ENCODE measurements at regions not wholly inside any gene's neighbourhood (a gene's known extent, or its start where the extent isn't known, plus 50 kb on each side); places are given as distances from the start of the nearest gene placed in this dataset.
A peak's percentile ranks its signal among the peaks of the same experiment; 100 is the strongest.
"Not testable (repeated sequence)": the region's sequence is repeated elsewhere in the genome, so short reads cannot be mapped to it uniquely, and the experiment has no call there.

DNA sequence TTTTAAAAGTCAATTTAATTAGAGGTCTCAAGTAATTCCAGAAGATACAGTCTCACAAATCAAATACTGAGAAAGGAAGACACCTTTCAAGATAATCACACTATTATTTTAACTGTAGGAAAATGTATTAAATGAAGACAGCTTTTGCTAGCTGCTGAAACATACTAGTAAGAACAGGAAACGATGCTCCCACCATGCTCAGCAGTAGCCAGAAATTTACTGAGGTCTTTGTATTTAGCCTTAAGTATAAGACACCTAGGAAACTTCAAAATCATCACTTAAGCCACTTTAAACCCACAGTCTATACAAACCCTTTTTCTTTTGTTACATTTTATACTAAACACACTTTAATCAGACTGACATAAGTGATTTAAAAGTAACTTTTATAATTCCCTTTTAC, 72.7 kb upstream of the NPIPB12 start:
- DNase-seq: not testable (repeated sequence)

DNA sequence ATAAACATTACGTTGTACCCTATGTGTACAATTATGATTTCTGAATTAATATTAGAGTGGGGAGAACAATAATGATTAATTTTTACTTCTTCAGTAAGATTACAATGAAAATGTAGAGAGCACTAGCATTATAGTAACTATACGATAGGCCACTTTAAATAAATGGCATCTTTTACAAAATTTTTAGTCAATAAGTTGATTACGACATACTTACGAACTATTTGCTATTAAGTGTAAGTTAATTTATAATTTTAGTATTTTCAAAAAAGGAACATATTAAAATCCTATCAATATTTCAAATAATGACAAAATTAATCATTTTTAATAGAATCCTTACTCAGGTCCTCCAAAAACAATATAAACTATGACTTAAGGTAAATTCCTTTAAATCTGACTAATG, 75.6 kb upstream of the NPIPB12 start:
- not testable (repeated sequence) for DNase-seq

DNA sequence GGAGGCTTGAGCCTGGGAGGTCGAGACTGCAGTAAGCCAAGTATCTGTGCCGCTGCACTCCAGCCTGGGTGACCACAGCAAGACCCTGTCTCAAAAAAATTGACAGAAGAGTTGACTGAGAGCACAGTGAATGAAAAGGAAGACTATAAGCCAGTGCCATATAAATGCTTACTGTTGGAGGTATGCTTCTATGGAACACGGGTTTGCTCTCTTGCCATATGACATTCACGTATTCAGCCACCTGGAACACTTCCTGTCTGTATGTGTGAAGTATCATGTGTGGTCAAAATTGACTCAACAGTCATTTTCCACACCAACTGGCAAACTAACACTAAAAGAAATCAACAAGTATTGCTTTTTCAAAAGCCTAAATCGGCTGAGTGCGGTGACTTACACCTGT, 71.1 kb upstream of the SPN start:
- not testable (repeated sequence) for DNase-seq

DNA sequence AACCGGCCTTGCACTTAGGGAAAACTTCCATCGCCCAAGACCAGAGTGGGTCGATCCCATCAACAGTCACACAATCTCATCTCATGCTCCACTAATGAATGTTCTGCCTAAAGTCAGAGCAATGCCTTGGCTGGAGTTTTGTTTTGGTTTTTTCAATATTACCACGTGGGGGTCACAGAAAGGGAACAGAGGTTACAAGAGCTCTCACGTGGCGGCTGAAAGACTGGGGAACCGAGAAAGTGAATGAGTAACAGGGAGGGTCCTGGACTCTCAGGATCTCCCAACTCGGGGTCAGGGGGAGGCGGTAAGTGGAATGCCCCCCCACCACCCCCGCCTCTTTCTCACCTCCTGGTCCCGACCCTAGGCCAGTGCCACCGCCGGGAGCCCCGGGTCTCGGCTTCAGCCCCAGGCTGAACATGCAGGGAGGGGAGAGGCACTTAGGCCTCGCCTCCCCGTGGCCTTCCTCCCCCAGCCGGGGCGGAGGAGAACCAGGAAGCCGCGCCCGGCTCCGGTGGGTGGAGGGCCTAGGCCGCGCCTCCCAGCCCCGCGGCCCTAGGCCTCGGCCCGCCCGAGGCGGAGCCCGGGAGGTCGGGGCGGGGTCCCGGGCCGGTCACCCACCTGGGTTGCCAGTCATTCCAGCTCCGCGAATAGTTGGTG, 68.7 kb upstream of the SPN start:
- not testable (repeated sequence) for DNase-seq

DNA sequence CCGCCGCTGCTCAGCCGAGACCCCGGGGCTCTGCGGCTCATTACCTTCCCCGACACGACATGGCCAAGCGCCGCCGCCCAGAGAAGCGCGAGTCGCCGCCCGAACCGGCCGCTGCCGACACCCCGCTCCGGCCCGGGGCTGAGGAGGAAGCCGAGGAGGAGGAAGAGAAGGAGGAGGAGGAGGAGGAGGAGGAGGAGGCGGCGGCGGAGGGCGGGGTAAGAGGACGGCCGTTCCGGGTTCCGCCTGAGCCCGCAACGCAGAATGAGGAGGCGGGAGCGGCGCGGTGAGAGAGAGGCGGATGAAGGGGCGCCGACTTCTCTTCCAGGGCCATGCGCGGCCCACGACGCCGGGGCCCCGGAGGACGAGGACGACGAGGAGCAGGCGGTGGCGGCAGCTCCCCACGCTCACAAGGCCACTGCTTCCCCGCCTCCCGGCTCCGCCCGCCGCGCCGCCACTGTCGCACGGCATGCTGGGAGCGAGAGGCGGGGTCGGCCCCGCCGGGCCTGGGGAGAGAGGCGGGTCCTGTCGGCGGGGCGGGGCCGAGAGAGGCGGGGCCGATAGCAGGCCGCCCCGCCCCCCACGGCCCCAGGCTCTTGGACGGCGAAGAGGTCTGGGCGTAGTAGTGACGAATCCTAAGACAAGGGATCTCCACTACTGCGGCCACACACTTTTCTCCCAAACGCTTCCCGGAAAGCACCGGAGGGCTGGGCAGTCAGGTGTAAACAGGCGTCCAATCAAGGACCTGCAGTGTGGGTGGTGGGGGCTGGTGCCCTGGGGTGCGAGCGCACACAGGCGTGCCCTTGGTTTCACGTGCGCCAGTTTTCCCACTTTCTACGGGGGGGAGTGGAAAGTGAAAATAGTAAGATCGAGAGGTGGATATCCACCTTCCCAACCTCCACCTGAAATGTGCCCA, 67.9 kb upstream of the SPN start:
- peak; percentile 80 for DNase-seq

DNA sequence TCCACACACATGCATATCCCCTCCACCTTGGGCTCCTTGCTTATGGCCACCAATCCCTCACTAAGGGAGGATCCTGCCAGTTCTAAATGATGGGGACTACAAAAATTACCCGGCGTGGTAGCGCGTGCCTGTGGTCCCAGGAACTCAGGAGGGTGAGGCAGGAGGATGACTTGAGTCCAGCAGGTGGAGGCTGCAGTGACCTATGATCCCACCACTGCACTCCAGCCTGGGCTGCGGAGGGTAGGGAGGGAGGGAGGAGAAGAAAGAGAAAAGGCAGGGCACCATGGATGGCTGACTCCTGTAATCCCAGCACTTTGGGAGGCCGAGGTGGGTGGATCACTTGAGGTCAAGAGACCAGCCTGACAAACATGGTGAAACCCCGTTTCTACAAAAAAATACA, 66.0 kb upstream of the SPN start:
- not testable (repeated sequence) for DNase-seq

DNA sequence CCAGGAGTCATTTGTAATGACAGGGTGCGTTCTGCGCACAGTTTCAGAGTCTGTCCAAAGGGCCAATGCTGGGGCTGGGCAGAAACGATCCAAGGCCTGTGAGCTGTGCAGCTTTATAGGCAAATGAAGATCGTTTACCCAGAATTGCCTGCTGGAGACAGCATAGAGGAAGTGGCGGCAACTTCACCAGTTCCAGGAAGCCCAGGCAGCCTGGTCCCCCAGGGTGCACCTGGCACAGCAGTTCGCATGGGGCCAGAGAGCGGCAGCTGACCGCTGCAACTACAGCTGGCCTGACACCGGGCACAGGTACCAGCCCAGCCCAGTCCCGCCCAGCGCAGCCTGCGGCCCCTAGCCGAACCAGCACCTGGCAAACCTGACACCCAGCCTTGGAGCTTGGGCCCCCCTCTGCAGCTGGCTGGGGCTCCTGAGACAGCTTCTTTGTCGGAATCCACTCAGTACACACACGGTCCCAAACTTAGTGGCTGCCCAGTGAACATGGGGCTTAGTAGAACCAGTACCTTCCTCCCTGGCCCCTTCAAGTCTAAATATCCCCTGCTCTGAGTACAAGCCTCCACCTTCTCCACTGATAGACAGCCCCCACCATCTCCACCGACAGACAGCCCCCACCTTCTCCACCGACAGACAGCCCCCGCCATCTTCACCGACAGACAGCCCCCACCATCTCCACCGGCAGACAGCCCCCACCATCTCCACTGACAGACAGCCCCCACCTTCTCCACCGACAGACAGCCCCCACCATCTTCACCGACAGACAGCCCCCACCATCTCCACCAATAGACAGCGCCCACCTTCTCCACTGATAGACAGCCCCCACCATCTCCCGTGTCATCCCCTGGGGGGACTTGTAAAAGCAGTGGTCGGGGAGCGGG, 62.7 kb upstream of the SPN start:
- not testable (repeated sequence) for DNase-seq

DNA sequence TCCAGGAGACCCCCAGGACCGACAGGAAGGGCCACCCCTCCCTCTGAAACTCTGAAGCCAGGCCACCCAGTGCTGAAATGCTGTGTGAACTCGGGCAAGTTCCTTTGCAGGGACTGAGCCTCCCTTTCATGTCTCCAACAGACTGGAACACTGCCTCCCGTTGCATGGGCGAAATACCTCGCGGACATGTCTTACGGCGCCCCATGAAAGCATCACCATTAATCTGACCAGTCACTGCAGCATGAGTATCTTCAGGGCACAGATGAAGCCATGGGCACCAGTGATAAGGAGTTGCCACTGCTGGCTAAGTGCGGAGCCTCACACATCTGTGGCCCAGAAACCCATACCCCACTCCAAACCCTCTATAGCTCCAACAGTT, 60.8 kb upstream of the SPN start:
- DNase-seq: not testable (repeated sequence)

DNA sequence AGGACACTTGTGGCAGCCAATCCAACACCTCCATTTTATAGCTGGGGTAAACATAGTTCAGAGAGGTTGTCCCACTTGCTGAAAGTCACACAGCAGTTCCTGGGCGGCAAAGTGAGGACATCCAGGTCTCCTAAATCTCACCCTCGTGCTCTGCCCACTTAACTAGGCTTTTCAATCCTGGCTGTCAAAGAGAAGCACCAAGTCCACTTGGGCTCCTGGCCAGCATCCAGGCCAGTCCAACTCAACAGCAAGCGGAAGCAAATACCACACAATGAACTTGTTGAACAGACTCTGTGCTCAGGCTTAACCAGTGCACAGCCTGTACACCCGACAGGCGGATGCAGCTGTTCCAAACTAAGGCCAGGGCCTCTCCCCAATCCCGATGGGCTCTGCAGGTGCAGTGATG, 60.4 kb upstream of the SPN start:
- not testable (repeated sequence) for DNase-seq

DNA sequence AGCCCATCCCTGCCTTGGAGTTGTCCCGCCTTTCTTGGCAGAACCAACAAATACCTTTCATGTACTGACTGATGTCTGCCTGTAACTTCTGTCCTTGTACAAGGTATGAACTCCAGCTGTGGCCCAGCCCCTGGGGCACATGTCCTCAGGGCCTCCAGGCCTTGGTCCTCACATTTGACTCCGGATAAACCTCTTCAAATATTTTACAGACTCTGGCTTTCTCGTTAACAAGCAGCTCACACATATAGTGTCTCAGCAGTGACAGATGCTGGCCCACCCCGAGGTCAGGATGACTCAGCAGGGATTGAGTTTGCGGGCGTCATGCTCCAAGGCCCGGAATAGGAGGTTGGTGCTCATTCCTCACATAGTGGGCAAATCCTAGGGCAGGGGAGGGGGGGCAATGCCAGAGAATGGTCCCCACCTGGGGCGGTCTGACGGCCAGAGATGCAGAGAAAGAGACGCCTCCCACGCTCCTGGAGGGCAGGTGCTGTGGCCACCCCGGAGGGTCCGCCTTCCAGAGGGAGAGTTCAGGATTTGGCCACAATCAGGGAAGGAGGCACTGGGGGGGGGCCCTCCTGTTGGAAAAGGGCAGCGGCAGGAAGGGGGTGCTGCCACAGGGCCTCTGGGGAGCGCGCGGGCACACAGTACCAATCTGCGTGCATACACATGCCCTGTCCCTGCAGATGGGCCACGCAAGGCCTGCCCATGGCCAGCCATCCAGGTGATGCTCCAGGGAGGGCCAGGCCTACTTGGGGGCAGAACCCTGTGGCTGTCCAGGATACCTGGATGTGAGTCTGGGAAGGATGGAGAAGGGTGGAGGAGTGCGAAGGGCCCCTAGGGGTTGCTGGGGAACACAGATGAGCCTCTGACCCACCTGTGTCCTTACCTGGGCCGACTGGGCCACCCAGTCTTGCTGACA, 58.2 kb upstream of the SPN start:
- not testable (repeated sequence) for DNase-seq

DNA sequence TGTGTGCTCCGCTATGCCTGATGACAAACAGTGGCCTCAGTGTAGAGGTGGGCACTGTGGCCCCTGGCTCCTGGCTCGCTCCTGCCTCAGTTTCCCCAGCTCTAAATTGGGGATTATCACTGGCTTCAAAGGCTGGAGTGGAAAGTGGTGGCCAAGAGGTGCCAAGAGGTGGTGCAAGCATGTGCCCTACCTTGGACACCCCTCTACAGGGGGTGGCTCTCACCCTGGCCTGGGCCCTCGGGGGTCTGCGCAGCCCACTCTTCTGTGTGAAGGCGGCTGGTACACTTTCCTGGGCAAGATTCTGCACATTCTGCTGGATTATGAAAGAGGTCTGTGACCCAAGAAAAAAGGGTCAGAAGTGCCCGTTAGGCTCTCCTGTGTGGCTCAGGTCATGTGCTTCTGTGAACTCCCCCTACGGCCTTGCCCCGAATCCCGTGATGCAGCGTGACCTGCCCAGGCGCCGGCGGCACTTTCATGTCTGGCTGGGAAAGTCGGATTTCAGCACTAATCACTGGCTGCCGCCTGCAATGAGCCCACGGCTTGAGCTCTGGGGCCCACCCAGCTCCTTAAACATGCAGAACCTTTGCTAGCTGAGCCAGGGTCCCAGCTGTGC, 57.3 kb upstream of the SPN start:
- not testable (repeated sequence) for DNase-seq

DNA sequence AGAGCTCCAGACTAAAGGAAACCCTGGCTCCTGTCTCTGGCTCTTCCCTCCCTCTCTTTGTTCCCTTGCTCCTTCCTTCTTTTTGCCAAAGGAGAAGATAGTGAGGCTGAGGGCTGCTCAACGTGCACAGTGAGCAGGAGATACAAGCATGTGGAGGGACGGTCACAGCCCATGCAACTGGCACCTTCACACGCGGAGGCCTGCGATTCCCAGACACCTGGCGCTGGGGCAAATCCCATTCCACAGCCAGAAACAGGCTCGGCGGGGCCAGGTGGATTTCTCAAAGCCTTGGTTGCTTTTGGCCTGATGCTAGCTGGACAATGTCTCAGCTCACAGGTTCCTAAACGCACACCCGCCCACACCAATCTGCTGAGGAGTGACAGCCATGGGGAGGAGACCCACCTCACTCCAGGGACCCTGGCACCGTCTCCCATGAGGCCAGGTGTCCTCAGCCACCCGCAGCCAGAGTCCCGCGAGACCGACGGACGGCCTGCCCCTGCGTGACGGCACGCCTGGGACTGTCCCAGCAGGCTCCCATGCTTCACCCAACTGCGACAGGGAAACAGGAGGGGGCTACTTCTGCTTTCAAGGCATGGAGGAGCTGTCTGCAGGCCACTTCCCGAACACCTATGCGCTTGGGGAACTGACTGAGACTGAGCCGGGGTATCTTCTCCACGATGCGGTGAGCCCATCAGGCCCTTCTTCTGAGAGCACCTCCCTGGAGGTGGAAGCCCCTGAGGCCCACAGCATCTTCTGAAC, 56.2 kb upstream of the SPN start:
- DNase-seq: not testable (repeated sequence)

DNA sequence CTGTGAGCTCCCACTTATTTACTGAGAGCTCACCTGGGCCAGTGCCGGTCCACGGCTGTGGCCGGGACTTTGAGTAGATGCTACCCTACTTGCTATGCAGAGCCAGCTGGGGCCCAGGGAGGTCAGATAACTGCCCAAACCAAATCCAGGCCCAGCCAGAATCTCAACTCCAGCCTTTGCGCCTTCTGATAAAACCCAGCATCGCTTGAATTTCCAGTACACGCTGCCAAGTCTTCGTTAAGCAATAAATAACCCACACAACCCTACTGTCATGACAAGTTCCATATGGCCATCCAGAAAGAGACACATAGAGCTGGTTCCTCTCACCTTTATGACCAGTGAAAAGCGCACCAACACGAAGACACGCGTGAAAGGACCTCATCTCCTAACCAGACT, 55.6 kb upstream of the SPN start:
- not testable (repeated sequence) for DNase-seq

DNA sequence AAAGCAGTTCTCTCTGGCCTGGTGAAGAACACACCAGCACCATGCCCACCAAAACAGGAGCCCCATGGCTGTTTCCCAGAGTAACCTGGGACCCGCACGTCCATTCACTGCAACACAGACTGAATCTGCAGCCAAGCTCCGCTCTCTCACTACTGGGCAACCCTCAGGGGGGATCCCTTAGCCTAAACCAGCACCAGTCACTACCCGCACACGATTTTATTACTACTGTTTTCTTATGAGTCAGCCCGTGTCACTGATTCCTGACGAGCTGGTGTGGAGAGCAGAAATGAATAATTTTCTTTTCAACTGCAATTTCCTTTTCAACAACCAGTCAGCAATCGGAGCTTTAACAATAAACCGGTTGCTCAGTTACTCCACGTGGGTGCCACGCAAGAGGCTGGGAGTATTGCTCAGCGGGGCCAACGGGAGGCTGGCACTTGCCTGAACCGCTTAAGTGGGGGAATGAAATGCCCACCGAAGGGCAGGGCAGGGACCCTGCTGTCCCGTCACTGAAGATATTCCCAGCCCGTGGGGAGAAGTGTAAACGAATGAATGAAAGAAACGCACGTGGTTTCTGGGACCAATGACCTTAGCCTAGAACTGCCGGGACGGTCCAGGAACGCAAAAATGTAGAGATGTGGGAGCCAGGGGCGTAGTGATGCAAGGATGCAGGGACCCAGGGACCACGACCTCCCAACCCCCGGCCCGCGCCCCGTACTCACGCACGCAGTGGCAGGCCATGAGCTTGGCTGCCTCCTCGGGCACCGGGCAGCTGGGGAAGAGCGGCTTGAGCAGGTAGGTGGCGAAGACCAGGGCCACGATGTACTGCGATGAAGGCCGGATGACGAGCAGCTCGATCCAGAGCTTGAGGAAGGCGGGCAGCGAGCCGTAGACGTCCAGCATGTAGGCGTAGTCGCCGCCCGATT, 50.4 kb upstream of the SPN start:
- DNase-seq: not testable (repeated sequence)
